ENCODE measurements at regions not wholly inside any gene's neighbourhood (a gene's known extent, or its start where the extent isn't known, plus 50 kb on each side); places are given as distances from the start of the nearest gene placed in this dataset.

DNA sequence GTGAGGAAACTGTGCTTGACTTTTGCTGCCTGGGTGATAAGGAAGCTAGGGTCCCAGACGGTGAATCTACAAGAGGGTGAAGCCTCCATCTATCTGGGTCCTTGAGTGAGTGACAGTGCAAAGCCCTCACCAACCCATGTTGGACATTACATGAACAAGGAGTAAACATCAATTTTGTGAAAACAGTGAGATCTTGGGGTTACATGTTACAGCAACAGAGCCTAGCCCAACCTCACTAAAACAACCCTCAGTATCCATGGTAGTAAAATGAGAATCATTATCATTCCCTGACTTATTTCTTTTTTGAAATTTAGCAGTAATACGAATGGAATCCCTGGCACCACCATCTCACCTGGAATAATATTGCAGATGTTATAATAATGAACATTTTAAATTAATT, 103.4 kb downstream of the TSN start:
- H3K4me3 ChIP-seq (ENCODE audit: low read depth, low read length) = no peak overlapping the region
- H3K4me1 ChIP-seq (ENCODE audit: control insufficient read depth, insufficient read depth, low read length) = no peaks in the 10 kb centered on the region
- TF ChIP-seq ZNF610 (tag by site-specific recombination; IDR thresholded peaks at IDR 0.05; ENCODE audit: borderline replicate concordance) (no peak), ZNF335 (tag by site-specific recombination; conservative IDR thresholded peaks at IDR 0.05) (no peak), KLF7 (tag by site-specific recombination; IDR thresholded peaks at IDR 0.05; ENCODE audit: borderline replicate concordance) (no peak), ZBTB20 (tag by site-specific recombination; IDR thresholded peaks at IDR 0.05) (no peak), ZNF830 (tag by site-specific recombination; IDR thresholded peaks at IDR 0.05; ENCODE audit: low read depth) (no peak), ZNF366 (tag by site-specific recombination; conservative IDR thresholded peaks at IDR 0.05) (no peak), ZBTB10 (tag by site-specific recombination; IDR thresholded peaks at IDR 0.05) (no peak), ZNF629 (tag by site-specific recombination; IDR thresholded peaks at IDR 0.05) (no peak), REPIN1 (tag by site-specific recombination; IDR thresholded peaks at IDR 0.05; ENCODE audit: low read depth) (no peak), WT1 (tag by site-specific recombination; IDR thresholded peaks at IDR 0.05) (no peak), ZNF274 (IDR thresholded peaks at IDR 0.05; ENCODE audit: low read length) (no peak), ZNF274 (tag by site-specific recombination; IDR thresholded peaks at IDR 0.05; ENCODE audit: borderline replicate concordance) (no peak), ZFP3 (tag by site-specific recombination; IDR thresholded peaks at IDR 0.05; ENCODE audit: low read depth) (no peak), ZNF311 (tag by site-specific recombination; IDR thresholded peaks at IDR 0.05; ENCODE audit: borderline replicate concordance) (no peak), ZNF394 (tag by site-specific recombination; IDR thresholded peaks at IDR 0.05; ENCODE audit: borderline replicate concordance) (no peak), ZNF223 (tag by site-specific recombination; IDR thresholded peaks at IDR 0.05) (no peak), ZNF26 (tag by site-specific recombination; IDR thresholded peaks at IDR 0.05) (no peak), TCF7L2 (IDR thresholded peaks at IDR 0.05; ENCODE audit: borderline replicate concordance, low read depth, low read length) (no peak)
- TF ChIP-seq, protein P1, sequence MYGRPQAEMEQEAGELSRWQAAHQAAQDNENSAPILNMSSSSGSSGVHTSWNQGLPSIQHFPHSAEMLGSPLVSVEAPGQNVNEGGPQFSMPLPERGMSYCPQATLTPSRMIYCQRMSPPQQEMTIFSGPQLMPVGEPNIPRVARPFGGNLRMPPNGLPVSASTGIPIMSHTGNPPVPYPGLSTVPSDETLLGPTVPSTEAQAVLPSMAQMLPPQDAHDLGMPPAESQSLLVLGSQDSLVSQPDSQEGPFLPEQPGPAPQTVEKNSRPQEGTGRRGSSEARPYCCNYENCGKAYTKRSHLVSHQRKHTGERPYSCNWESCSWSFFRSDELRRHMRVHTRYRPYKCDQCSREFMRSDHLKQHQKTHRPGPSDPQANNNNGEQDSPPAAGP (tag by site-specific recombination; IDR thresholded peaks at IDR 0.05) = no peak
- TF ChIP-seq, protein P2, sequence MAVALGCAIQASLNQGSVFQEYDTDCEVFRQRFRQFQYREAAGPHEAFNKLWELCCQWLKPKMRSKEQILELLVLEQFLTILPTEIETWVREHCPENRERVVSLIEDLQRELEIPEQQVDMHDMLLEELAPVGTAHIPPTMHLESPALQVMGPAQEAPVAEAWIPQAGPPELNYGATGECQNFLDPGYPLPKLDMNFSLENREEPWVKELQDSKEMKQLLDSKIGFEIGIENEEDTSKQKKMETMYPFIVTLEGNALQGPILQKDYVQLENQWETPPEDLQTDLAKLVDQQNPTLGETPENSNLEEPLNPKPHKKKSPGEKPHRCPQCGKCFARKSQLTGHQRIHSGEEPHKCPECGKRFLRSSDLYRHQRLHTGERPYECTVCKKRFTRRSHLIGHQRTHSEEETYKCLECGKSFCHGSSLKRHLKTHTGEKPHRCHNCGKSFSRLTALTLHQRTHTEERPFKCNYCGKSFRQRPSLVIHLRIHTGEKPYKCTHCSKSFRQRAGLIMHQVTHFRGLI (tag by site-specific recombination; IDR thresholded peaks at IDR 0.05) = no peak
- TF ChIP-seq, protein P3, sequence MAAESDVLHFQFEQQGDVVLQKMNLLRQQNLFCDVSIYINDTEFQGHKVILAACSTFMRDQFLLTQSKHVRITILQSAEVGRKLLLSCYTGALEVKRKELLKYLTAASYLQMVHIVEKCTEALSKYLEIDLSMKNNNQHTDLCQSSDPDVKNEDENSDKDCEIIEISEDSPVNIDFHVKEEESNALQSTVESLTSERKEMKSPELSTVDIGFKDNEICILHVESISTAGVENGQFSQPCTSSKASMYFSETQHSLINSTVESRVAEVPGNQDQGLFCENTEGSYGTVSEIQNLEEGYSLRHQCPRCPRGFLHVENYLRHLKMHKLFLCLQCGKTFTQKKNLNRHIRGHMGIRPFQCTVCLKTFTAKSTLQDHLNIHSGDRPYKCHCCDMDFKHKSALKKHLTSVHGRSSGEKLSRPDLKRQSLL (tag by site-specific recombination; IDR thresholded peaks at IDR 0.05) = no peak
- CTCF ChIA-PET = no interaction called here
- H3K9me3 ChIP-seq (ENCODE audit: control insufficient read depth, insufficient read depth, low read depth, low read length) = no peaks in the 10 kb centered on the region
- no peak overlapping the region for H3K27ac ChIP-seq (ENCODE audit: extremely low read depth, low read depth, low read length)
- POLR2A ChIA-PET = no interaction called here
- no peaks in the 10 kb centered on the region for H3K36me3 ChIP-seq (ENCODE audit: control insufficient read depth in 2 of 2, insufficient read depth in 1 of 2, low read length in 2 of 2)
